IMR-90 (cell line): ENCODE measurements at regions not wholly inside any gene's neighbourhood (a gene's known extent, or its start where the extent isn't known, plus 50 kb on each side); places are given as distances from the start of the nearest gene placed in this dataset.

Source experiments
- ATAC-seq: fragments of 200-7000 bp; cut with Tn5 transposase; 2 replicates; pipeline ENCODE4 v1.9.1; 2020; ENCODE audit warnings: low read depth, mild to moderate bottlenecking, moderate library complexity
- BruUV-seq: library from RNA; stranded (reverse); fragments of 400-500 nt; replicated peaks from 2 replicates; lab custom pipeline; 2021; lab: Mats Ljungman, UMichigan
- CTCF ChIA-PET: fragments of 300-600 bp; formaldehyde crosslinking; extraction: SDS; loops from one replicate; lab custom pipeline; 2021; ENCODE audit warnings: antibody characterized with exemption; lab: Yijun Ruan, JAX
- POLR2A ChIA-PET: fragments of 300-600 bp; sonication (Branson Sonifier 250); formaldehyde crosslinking; loops from one replicate; lab custom pipeline; 2022; ENCODE audit warnings: antibody characterized with exemption; ENCODE audit not compliant: unreplicated experiment; lab: Charles Lee
- DNase-seq: peaks from one replicate; pipeline ENCODE4 v3.0.0; 2013
- H2AFZ ChIP-seq: replicated peaks from 2 replicates; pipeline ENCODE3; 2013; ENCODE audit warnings: low read length, mild to moderate bottlenecking; ENCODE audit not compliant: poor library complexity
- H2AK5ac ChIP-seq: 2 replicates; pipeline ENCODE4 v1.6.1; 2013; ENCODE audit warnings: low read depth, low read length, inconsistent platforms
- H2AK9ac ChIP-seq: replicated peaks from 2 replicates; pipeline ENCODE3; 2013; ENCODE audit warnings: mild to moderate bottlenecking, low read depth, low read length, moderate library complexity; ENCODE audit not compliant: poor library complexity
- H2BK120ac ChIP-seq: 2 replicates; pipeline ENCODE4 v1.6.1; 2013; ENCODE audit warnings: low read depth, low read length, inconsistent platforms
- H2BK15ac ChIP-seq: 3 replicates; pipeline ENCODE4 v1.6.1; 2013; ENCODE audit warnings: low read depth, low read length, inconsistent platforms
- H2BK20ac ChIP-seq: 2 replicates; pipeline ENCODE4 v1.6.1; 2013; ENCODE audit warnings: low read depth, mild to moderate bottlenecking, inconsistent platforms, low read length, moderate library complexity
- H2BK5ac ChIP-seq: 2 replicates; pipeline ENCODE4 v1.6.1; 2013; ENCODE audit warnings: mild to moderate bottlenecking, low read depth, low read length, inconsistent platforms; ENCODE audit not compliant: poor library complexity, severe bottlenecking
- H3K14ac ChIP-seq: replicated peaks from 2 replicates; pipeline ENCODE4 v1.6.1; 2013; ENCODE audit warnings: low read depth, low read length, inconsistent platforms
- H3K18ac ChIP-seq: 2 replicates; pipeline ENCODE4 v1.6.1; 2013; ENCODE audit warnings: low read depth, low read length, control low read depth
- H3K23ac ChIP-seq: 2 replicates; pipeline ENCODE4 v1.6.1; 2013; ENCODE audit warnings: low read depth, low read length, inconsistent platforms
- H3K27ac ChIP-seq: 2 replicates; pipeline ENCODE4 v1.5.1; 2013; ENCODE audit warnings: mild to moderate bottlenecking, control low read depth, low read length; ENCODE audit not compliant: insufficient read depth
- H3K27me3 ChIP-seq: 2 replicates; pipeline ENCODE4 v1.6.1; 2013; ENCODE audit warnings: low read length; ENCODE audit not compliant: control insufficient read depth, insufficient read depth
- H3K36me3 ChIP-seq: 2 replicates; pipeline ENCODE4 v1.6.1; 2013; ENCODE audit warnings: low read length, mixed read lengths; ENCODE audit not compliant: control insufficient read depth, insufficient read depth
- H3K4ac ChIP-seq: 2 replicates; pipeline ENCODE4 v1.6.1; 2013; ENCODE audit warnings: low read depth, low read length, inconsistent platforms
- H3K4me1 ChIP-seq: 2 replicates; pipeline ENCODE4 v1.6.1; 2013; ENCODE audit warnings: low read length, mixed read lengths; ENCODE audit not compliant: control insufficient read depth, insufficient read depth
- H3K4me2 ChIP-seq: 2 replicates; pipeline ENCODE4 v1.6.1; 2013; ENCODE audit warnings: low read depth, mild to moderate bottlenecking, control low read depth, low read length, moderate library complexity
- H3K4me3 ChIP-seq: 2 replicates; pipeline ENCODE4 v1.5.1; 2013; ENCODE audit warnings: low read depth, mild to moderate bottlenecking, control low read depth, low read length, moderate library complexity; ENCODE audit not compliant: insufficient read depth
- H3K56ac ChIP-seq: 2 replicates; pipeline ENCODE4 v1.6.1; 2013; ENCODE audit warnings: low read length, inconsistent platforms; ENCODE audit not compliant: insufficient read depth; ENCODE audit errors: extremely low read depth
- H3K79me1 ChIP-seq, 2 experiments: 2 replicates each; pipeline ENCODE4 v1.6.1; 2013; ENCODE audit warnings: low read length in 2 of 2, inconsistent platforms in 1 of 2, low read depth in 1 of 2
- H3K9ac ChIP-seq: 2 replicates; pipeline ENCODE4 v1.6.1; 2013; ENCODE audit warnings: low read depth, low read length, control low read depth
- H3K9me1 ChIP-seq: 2 replicates; pipeline ENCODE4 v1.6.1; 2013; ENCODE audit warnings: low read length, inconsistent platforms; ENCODE audit not compliant: insufficient read depth
- H3K9me3 ChIP-seq: 2 replicates; pipeline ENCODE4 v1.6.1; 2013; ENCODE audit warnings: low read length; ENCODE audit not compliant: control insufficient read depth, insufficient read depth
- H4K20me1 ChIP-seq: 2 replicates; pipeline ENCODE4 v1.6.1; 2013; ENCODE audit warnings: low read length, inconsistent platforms; ENCODE audit not compliant: insufficient read depth
- H4K5ac ChIP-seq: 2 replicates; pipeline ENCODE4 v1.6.1; 2013; ENCODE audit warnings: mild to moderate bottlenecking, low read depth, low read length, control low read depth
- H4K8ac ChIP-seq, 2 experiments: 2 replicates each; pipeline ENCODE4 v1.6.1; 2013; ENCODE audit warnings: low read depth in 2 of 2, low read length in 2 of 2, control low read depth in 1 of 2, inconsistent platforms in 1 of 2
- H4K91ac ChIP-seq: 2 replicates; pipeline ENCODE4 v1.6.1; 2013; ENCODE audit warnings: low read depth, low read length, inconsistent platforms; ENCODE audit not compliant: insufficient read depth
- BHLHE40 ChIP-seq: fragments of 150-350 bp; IDR thresholded peaks from 2 replicates; pipeline ENCODE4 v1.6.1; 2016; ENCODE audit warnings: mild to moderate bottlenecking, low read depth, low read length
- CHD1 ChIP-seq: IDR thresholded peaks from 2 replicates; pipeline ENCODE4 v1.6.1; 2012; ENCODE audit warnings: low read depth, low read length, improper control_type of control experiment
- FOS ChIP-seq: fragments of 150-350 bp; IDR thresholded peaks from 2 replicates; pipeline ENCODE4 v1.6.1; 2016; ENCODE audit warnings: low read depth, low read length
- MAFK ChIP-seq: IDR thresholded peaks from 2 replicates; pipeline ENCODE4 v1.6.1; 2012; ENCODE audit warnings: low read depth, low read length, improper control_type of control experiment
- MAZ ChIP-seq: IDR thresholded peaks from 2 replicates; pipeline ENCODE4 v1.6.1; 2012; ENCODE audit warnings: low read depth, mild to moderate bottlenecking, low read length, improper control_type of control experiment, moderate library complexity, borderline replicate concordance
- MXI1 ChIP-seq: IDR thresholded peaks from 2 replicates; pipeline ENCODE4 v1.6.1; 2012; ENCODE audit warnings: low read depth, mild to moderate bottlenecking, low read length, moderate library complexity, borderline replicate concordance
- NFE2L2 ChIP-seq: fragments of 150-350 bp; IDR thresholded peaks from 2 replicates; pipeline ENCODE4 v1.6.1; 2016; ENCODE audit warnings: low read depth, mild to moderate bottlenecking, low read length
- POLR2A ChIP-seq: IDR thresholded peaks from 2 replicates; pipeline ENCODE4 v1.6.1; 2012; ENCODE audit warnings: mild to moderate bottlenecking, low read depth, low read length
- RAD21 ChIP-seq: IDR thresholded peaks from 2 replicates; pipeline ENCODE4 v1.6.1; 2012; ENCODE audit warnings: low read length, improper control_type of control experiment
- RCOR1 ChIP-seq: IDR thresholded peaks from 2 replicates; pipeline ENCODE4 v1.6.1; 2012; ENCODE audit warnings: mild to moderate bottlenecking, low read length, improper control_type of control experiment; ENCODE audit not compliant: insufficient replicate concordance
- RFX5 ChIP-seq: IDR thresholded peaks from 2 replicates; pipeline ENCODE4 v1.8.0; 2012; ENCODE audit warnings: low read depth, mild to moderate bottlenecking, low read length, moderate library complexity
- SMC3 ChIP-seq: fragments of 150-350 bp; IDR thresholded peaks from 2 replicates; pipeline ENCODE4 v1.6.1; 2016; ENCODE audit warnings: low read depth, mild to moderate bottlenecking, antibody characterized with exemption, low read length, moderate library complexity
- WGBS, 2 experiments: methylation state at CpG; one replicate each; pipeline versions ENCODE4 v1.1.5 to v1.1.7; 2013; ENCODE audit warnings: missing lambda C conversion rate in 2 of 2; ENCODE audit not compliant: insufficient read length in 1 of 2; ENCODE audit errors: extremely low coverage in 2 of 2; 5-methylcytosine and 5-hydroxymethylcytosine counted together
- dilution Hi-C: fragments of 300-500 bp; cut with HindIII; formaldehyde crosslinking; loops from one replicate; pipeline ENCODE4 v1.14.3; 2018; ENCODE audit warnings: low sequenced_read_pairs; ENCODE audit not compliant: unreplicated experiment
- in situ Hi-C: fragments of 300-500 bp; cut with MboI; formaldehyde crosslinking; loops from 3 replicates; pipeline ENCODE4 v1.14.3; 2019; ENCODE audit warnings: low sequenced_read_pairs, inconsistent platforms, mixed read lengths
- intact Hi-C: fragments of 100-400 bp; cut with micrococcal nuclease; formaldehyde crosslinking; loops from 2 replicates; pipeline ENCODE4 v1.10.0; 2022
- TF ChIP-seq, protein P1 (sequence below): conservative IDR thresholded peaks from 2 replicates; pipeline ENCODE4 v1.5.1; 2012; ENCODE audit warnings: mild to moderate bottlenecking, low read depth, low read length, improper control_type of control experiment
- TF ChIP-seq, protein P2 (sequence below): fragments of 150-350 bp; IDR thresholded peaks from 2 replicates; pipeline ENCODE4 v1.6.1; 2017; ENCODE audit warnings: mild to moderate bottlenecking, antibody characterized with exemption, low read length, low read depth
- TF ChIP-seq, protein P3 (sequence below): fragments of 150-350 bp; IDR thresholded peaks from 2 replicates; pipeline ENCODE4 v1.6.1; 2016; ENCODE audit warnings: low read depth, mild to moderate bottlenecking, low read length, moderate library complexity, borderline replicate concordance

DNA sequence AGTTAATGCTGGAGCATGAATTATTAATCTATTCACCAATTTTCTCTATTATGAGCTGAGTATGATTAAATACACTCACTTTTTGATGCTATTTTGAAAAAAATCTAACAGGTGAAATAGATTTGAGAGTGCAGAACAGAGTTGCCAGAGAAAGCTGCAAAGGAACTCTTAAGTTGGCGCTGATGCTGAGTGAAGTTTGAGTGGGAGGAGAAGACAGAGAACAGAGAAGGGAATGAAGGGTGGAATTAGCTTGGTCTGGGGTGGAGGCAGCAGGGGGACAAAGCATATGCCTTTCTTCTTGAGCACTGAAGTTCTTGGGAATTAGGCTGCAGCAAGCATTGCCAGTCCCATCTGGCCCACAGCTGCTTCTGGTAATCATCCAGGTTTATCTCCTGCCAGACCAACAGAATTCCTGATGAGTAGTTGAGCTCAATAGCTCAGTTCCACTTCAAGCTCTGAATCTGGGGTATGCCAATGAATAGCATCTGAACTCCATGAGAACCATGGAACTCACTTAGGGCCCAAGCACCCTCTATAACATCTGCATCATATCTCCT, 290.1 kb downstream of the HINT1 start:
- Histone ChIP-seq H2BK20ac (no peak overlapping the region), H3K27ac (no peak overlapping the region), H3K9ac (no peak overlapping the region), H4K20me1 (no peaks in the 10 kb centered on the region), H4K8ac (no peak overlapping the region), H3K23ac (no peak overlapping the region), H3K4me1 (no peaks in the 10 kb centered on the region), H3K27me3 (no peaks in the 10 kb centered on the region), H2BK120ac (no peak overlapping the region), H3K79me1 (no peaks in the 10 kb centered on the region), H2AK5ac (no peak overlapping the region), H3K18ac (no peak overlapping the region), H3K4me3 (no peak overlapping the region), H4K5ac (no peak overlapping the region), H2AK9ac (no peak overlapping the region), H3K9me3 (peaks cover 9% of the 10 kb centered on the region), H3K36me3 (no peaks in the 10 kb centered on the region), H3K9me1 (no peaks in the 10 kb centered on the region), H2BK5ac (no peak overlapping the region), H3K56ac (no peak overlapping the region), H3K4ac (no peak overlapping the region), H2BK15ac (no peak overlapping the region), H4K91ac (no peak overlapping the region), H3K14ac (no peak overlapping the region), H3K4me2 (no peak overlapping the region), H2AFZ (no peak overlapping the region)
- no TSS peak for BruUV-seq
- in situ Hi-C loops = loop anchor here (25.0 kb wide), 1 partner anchor 537 kb away; no protein-coding TSS in a partner anchor
- dilution Hi-C loops = no loop called here
- ChIA-PET POLR2A (no interaction called here), CTCF (no interaction called here)
- ATAC-seq (no peak), DNase-seq (no peak)
- WGBS, 2 experiments = 50% methylated on average over 1 of the region's 1 CpG; no CpG with 5 or more reads in 1 of the 2 experiments
- TF ChIP-seq BHLHE40 (no peak), MAZ (no peak), SMC3 (no peak), RAD21 (no peak), POLR2A (no peak), RCOR1 (no peak), CHD1 (no peak), NFE2L2 (no peak), FOS (no peak), RFX5 (no peak), MXI1 (no peak), MAFK (no peak)
- TF ChIP-seq, protein P1, sequence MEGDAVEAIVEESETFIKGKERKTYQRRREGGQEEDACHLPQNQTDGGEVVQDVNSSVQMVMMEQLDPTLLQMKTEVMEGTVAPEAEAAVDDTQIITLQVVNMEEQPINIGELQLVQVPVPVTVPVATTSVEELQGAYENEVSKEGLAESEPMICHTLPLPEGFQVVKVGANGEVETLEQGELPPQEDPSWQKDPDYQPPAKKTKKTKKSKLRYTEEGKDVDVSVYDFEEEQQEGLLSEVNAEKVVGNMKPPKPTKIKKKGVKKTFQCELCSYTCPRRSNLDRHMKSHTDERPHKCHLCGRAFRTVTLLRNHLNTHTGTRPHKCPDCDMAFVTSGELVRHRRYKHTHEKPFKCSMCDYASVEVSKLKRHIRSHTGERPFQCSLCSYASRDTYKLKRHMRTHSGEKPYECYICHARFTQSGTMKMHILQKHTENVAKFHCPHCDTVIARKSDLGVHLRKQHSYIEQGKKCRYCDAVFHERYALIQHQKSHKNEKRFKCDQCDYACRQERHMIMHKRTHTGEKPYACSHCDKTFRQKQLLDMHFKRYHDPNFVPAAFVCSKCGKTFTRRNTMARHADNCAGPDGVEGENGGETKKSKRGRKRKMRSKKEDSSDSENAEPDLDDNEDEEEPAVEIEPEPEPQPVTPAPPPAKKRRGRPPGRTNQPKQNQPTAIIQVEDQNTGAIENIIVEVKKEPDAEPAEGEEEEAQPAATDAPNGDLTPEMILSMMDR = no peak
- TF ChIP-seq, protein P2, sequence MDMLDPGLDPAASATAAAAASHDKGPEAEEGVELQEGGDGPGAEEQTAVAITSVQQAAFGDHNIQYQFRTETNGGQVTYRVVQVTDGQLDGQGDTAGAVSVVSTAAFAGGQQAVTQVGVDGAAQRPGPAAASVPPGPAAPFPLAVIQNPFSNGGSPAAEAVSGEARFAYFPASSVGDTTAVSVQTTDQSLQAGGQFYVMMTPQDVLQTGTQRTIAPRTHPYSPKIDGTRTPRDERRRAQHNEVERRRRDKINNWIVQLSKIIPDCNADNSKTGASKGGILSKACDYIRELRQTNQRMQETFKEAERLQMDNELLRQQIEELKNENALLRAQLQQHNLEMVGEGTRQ = no peak
- TF ChIP-seq, protein P3, sequence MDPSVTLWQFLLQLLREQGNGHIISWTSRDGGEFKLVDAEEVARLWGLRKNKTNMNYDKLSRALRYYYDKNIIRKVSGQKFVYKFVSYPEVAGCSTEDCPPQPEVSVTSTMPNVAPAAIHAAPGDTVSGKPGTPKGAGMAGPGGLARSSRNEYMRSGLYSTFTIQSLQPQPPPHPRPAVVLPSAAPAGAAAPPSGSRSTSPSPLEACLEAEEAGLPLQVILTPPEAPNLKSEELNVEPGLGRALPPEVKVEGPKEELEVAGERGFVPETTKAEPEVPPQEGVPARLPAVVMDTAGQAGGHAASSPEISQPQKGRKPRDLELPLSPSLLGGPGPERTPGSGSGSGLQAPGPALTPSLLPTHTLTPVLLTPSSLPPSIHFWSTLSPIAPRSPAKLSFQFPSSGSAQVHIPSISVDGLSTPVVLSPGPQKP = no peak
- intact Hi-C loops = loop anchor here (5.0 kb wide), 1 partner anchor 232 kb away; no protein-coding TSS in a partner anchor
